Activated CD4-positive, alpha-beta T cell treated with anti-CD3 and anti-CD28 coated beads, Interleukin-2, Interleukin-4, amounts not matched to agents 100 ng/mL and 50 ng/mL, durations not matched to agents 16 hours and 8 hours (primary cell): ENCODE measurements at regions not wholly inside any gene's neighbourhood (a gene's known extent, or its start where the extent isn't known, plus 50 kb on each side); places are given as distances from the start of the nearest gene placed in this dataset.

Source experiments
- DNase-seq: peaks from one replicate; pipeline ENCODE4 v3.0.0-alpha.2; 2020; ENCODE audit warnings: low spot score

DNA sequence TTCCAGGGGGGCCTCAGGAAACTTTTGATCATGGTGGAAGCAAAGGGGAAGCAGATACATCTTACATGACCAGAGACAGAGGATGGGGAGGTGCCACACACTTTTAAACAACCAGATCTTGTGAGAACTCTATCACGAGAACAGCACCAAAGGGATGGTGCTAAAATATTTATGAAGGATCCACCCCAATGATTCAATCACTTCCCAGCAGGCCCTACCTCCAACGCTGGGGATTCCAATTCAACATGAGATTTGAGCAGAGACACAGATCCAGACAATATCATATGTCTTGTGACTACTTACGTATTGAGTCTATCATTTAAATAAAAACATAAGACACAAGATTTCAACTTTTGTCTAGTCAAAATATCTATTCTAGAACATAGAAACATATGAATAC is 351.9 kb downstream of the EPM2A start:
- no peak for DNase-seq

DNA sequence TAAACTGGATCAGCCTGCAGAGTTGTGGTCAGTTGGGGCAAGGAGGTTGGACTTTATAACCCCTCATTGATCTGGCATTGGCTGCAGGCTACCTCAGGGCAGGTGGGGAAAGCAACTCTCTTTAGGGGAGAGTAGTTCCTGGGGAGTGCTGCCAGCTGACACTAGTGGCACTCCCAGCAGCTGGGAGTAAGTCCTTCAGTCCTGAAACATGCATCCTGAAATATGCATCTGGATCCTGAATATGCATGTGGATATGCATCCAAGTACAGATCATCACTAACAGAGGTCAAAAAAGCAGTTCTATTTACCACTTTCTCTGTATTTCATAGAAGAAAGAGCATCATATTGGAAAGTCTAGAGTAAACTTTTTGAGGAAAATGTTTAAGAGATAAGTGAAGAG is 350.8 kb downstream of the EPM2A start:
- no peak for DNase-seq

DNA sequence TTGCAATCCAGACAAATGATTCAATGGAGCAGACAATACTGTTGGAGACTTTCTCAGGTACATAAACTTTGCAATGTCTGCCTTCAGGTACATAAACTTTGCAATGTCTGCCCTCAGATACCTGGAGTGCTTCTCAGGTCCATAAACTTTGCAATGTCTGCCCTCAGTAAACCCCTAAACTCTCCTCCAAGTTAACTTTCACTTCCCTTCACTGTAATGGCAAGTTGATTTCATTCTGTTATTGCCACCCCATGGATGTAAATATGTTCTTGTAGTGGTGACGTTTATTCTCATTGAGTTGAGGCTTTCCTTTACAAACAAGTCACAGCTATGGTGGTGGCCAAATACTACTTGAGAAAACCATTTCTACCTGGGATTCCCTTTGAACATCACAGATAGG is 338.8 kb downstream of the EPM2A start:
- DNase-seq, result no peak

DNA sequence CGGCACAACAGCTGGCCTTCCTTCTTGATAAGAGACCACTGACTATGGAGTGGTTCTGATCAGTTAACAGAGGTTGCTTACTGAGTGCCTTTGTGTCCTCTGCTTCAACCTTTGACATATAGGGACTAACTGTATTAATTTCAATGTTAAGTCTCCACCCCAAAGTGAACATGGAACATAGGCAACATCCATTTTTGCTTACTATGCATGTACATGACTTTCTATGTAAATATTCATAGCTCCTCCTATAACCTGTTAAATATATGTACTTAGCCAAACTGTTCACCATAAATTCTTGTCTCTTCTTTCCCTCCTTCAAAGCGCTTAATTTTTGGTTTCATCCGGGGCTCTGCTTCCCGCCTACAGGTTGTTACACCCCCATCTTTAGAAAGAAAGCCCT is 334.8 kb downstream of the EPM2A start:
- DNase-seq, result no peak

DNA sequence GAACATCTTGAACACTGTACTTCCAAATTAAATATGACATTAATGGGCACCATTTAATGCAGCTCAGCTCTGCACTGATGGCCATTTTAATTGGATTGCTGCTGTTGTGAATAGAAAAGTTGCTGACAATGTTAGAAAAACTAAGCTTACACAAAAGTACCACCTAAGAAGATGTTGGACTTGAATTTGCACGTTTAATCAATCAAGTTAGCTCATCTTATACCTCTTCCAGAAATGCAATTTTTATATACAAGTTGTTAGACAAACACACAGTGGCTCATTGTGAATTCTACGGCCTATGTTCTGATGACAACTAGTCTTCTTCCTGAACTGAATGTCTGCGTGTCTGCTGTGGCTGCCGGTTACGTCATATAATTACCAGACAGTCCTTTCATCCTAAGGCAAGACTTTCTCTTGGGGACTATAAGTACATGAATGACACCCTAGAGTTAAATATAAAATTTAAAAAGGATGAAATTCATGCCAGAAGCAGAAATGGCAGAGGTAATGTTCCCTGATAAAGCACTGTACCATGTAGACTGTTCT is 330.2 kb downstream of the EPM2A start:
- no peak for DNase-seq

DNA sequence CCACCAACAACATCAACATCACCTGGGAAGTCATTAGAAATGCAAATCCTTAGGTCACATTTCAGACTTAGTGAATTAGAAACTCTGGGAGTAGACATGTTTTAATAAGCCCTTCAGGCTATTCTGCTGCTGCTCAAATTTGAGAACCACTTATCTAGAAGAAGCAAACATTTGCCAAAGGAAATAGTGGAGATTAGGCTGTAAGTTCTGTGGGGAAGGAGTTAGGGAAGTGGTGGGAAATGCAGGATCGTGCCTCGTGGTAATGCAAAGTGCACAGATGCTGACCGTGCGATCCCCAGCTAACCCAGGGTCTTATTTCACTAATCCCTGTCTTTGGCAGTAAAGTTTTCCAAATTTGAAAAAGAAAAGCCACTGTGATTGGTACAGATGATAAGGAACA is 328.5 kb downstream of the EPM2A start:
- no peak for DNase-seq

DNA sequence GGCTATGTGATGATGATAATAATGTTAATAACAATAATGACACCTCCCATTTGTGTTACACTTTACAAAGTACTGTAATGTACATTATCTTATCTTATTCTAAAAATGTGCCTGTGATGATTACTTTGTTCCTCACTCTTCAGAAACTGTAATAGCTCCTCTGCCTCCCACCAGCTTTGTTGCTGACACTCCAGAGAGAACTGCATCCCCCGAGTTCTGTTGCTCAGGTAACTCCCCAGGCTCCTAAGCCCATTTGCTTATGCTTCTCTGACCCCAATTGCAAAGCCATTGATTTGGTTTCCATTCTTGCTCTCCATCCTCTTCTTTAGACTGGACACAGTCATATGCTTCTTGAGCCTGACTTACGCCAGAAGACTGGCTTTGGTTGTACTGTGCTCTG is 319.7 kb downstream of the EPM2A start:
- DNase-seq, result no peak

DNA sequence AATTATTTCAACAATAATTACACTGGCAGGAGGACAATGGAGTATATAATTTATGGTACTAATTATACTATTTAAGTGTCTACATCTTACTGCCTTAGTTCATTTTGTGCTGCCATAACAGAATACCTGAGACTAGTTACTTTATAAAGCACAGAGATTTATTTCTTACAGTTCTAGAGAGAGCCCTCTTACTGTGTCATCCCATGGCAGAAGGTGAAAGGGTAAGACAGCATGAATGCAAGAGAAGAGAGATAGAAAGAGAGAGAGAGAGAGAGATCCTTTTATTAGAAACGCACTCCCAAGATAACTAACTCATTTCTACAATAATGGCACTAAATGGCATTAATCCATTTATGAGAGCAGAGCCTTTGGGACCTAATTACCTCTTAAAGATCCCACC is 314.7 kb downstream of the EPM2A start:
- no peak for DNase-seq

DNA sequence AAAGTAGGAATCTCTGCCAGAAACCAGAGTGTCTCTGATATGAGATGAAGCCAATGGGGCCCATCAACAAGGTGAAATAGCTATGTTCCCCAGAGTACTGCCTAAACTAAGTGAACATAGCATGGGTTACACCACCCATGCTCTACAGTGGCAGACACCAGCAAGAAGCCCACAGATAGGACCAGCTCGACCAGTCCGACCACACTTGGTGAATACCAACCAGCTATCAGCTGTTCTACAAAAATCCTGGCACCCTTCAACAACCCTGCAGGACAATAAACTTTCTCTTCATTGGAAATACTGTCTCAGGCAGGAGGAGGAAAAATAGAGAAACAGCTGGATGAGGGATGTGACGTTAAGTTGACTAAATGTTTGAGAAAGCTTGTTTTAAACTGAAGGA is 311.4 kb downstream of the EPM2A start:
- DNase-seq, result no peak

DNA sequence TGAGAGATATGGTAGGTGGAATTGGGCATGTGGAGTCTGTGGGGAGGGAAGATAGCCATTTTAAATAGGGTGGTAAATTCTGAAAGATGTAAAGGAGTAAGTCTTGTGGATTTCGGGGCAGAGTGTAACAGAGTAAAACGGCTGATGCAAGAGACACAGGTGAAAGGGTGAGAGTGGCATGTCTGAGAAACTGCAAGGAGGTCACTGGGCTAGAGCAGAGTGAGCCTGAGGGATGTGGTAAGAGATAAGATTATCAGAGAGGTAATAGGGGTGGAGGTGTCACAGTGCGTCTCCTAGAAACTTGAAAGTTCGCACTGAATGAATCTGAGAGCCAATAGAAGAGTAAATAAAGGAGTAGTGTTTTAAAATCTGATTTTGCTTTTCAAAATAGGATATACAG is 308.1 kb downstream of the EPM2A start:
- DNase-seq, result no peak

DNA sequence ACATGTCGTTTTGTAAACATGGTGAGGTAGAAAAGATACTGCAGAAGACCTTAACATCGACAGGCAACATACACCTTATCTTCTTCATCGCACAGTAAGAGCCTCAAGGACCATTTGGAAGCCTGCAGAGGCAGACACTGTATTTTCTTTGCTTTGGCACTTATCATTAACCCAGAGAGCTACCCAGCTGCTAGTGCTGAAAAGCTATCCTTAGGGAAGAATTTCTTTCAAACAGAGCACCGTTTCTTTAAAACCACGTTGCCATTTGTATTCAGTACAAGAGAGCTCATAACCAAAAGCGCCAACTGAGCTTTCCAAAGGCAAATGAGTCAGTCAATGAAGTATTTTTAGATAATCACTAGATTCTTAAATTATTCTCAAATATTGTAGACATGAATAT is 306.6 kb downstream of the EPM2A start:
- no peak for DNase-seq

DNA sequence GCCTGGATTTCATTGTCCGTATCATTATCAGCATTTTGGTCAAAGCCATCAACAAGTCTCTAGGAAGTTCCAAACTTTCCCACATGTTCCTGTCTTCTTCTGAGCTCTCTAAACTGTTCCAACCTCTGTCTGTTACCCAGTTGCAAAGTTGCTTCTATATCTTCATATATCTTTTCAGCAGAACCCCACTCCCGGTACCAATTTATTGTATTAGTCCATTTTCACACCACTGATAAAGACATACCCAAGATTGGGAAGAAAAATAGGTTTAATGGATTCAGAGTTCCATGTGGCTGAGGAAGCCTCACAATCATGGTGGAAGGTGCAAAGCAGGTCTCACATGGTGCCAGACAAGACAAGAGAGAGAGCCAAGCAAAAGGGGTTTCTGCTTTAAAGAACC is 293.2 kb downstream of the EPM2A start:
- no peak for DNase-seq

DNA sequence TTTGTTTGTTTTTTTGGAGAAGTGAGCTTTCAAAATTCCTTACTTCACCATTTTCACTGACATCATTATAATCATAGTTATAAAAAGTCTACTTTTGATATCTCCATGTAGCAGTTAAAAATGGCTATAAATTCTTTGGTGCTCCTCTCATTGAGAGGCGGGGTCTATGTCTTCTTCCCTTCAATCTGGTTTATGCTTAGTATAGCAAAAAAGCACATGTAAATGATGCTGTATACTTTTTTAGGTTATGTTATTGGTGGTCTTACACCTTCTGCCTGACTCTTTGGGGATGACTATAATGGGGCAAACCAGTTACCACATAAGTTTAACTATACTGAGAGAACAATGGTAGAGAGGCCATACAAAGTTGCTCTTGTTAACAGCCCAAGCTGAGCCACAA is 289.6 kb downstream of the EPM2A start:
- no peak for DNase-seq

DNA sequence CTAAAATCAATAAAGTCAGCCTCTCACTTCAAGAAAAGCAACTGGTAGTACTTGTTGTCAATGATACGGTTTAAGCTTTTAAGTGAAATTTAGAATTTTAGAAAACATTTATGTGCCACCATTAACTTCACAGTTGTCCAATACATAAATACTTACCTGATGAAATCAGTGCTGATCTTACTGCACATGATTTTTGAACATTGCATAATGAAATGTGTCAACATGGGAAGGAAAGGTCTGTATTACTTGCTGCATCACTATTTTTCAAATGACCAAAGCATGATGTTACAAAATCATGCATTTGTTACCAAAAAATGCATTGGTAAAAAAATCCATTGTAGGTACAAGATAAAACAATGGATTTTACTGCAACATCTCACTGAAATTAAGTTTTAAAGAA is 284.3 kb downstream of the EPM2A start:
- no peak for DNase-seq

DNA sequence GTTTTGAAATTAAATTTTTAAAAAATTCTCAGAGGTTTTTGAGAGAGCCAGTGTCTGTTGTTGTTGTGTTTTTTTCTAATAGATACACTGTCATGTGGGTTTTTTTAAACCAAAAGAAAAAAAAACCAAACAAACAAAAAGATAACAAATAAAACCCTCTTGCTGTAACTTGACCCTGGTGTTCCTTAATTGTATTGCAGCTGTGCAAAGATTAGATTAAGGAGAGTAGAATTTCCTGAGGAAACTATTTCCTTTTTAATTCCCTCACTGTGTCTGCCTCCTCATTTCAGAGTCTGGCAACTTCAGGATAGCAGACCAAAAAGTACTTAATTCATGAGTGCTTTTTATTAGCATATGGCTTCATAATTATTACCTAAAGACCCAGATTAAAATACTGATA is 281.9 kb downstream of the EPM2A start:
- DNase-seq, result no peak

DNA sequence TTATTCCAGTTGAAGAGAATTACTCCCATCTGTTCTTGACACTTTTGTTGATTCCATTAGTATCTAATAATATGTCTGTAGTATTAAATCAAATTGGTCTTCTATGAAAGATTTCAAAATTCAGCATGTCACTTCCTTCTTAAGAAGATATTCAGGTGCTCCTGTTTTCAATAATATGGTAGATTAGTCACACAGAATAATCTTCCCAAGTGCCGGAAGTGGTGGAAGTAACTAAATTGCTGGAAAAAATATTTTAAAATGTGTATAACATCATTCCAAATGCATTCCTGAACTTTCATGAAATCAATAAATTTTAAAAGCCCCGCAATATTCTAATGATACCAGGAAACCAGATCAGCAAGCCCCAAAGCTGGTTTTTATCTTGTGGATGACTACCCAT is 281.3 kb downstream of the EPM2A start:
- DNase-seq, result no peak

DNA sequence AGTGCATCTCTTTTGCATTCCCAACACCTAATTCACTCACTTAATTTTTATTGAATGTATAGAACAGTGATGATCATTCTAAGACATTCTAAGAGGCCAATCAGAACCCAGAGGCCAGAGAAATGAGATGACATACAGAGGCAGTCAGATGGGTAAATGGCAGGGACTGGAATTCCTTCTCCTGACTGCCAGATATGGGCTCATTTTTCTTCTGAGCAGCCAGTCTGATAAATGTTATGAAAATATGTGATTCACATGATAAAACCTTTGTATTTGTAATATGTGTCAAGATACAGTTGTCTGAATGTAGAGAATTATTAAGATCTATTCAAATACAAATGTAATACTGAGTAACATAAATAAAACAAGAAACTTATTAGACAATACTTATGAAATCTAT is 277.8 kb downstream of the EPM2A start:
- no peak for DNase-seq

DNA sequence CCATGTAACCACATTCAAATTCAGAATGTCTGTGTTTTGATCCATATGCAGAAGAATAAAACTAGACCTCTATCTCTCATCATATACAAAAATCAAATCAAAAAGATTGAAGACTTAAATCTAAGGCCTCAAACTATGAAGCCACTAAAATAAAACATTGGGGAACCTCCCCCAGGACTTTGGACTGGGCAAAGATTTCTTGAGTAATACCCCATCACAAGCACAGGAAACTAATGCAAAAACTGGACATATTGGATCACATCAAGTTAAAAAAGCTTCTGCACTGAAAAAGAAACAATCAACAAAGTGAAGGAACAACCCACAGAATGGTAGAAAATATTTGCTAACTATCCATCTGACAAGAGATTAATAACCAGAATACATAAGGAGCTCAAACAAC is 266.8 kb downstream of the EPM2A start:
- no peak for DNase-seq

DNA sequence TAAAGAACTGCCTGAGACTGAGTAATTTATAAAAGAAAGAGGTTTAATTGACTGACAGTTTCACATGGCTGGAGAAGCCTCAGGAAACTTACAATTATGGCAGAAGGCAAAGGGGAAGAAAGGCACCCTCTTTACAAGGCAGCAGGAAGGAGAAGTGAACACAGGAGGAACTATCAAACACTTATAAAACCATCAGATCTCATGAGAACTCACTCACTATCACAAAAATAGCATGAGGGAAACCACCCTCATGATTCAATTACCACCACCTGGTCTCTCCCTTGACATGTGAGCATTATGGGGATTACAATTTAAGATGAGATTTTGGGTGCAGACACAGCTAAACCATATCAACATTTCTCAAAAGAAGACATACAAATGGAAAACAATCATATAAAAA is 266.3 kb downstream of the EPM2A start:
- DNase-seq, result no peak

DNA sequence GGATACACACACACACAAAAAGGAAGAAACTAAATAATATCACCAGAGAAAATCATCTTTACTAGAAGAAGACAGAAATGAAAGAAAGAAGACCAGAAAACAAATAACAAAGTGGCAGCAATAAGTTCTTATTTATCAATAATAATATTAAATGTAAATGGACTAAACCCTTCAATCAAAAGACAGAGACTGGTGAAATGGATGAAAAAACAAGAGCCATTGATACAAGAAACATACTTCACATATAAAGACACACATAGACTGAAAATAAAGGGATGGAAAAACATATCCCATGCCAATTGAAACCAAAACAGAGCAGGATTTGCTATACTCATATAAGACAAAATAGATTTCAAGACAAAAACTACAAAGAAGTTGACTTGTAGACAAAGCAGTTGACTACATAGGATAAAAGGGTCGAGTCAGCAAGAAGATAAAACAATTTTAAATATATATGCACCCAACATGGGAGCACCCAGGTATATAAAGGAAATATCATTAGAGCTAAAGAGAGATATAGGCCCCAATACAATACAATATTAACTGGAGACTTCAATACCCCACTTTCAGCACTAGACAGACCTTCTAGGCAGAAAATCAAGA is 259.4 kb downstream of the EPM2A start:
- DNase-seq, result no peak

DNA sequence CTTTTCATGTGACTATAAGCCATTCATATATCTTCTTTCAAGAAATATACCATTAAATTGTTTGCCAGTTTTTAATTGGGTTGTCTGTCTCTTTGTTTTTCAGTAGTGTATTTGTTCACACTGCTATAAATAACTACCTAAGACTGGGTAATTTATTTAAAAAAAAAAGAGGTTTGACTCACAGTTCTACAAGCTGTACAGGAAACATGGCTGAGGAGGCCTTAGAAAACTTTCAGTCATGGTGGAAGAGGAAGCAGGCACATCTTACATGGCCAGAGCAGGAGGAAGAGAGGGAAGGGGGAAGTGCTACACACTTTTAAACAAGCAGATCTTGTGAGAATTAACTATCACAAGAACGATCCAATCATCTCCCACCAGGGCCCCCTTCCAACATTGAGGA is 255.3 kb downstream of the EPM2A start:
- no peak for DNase-seq

DNA sequence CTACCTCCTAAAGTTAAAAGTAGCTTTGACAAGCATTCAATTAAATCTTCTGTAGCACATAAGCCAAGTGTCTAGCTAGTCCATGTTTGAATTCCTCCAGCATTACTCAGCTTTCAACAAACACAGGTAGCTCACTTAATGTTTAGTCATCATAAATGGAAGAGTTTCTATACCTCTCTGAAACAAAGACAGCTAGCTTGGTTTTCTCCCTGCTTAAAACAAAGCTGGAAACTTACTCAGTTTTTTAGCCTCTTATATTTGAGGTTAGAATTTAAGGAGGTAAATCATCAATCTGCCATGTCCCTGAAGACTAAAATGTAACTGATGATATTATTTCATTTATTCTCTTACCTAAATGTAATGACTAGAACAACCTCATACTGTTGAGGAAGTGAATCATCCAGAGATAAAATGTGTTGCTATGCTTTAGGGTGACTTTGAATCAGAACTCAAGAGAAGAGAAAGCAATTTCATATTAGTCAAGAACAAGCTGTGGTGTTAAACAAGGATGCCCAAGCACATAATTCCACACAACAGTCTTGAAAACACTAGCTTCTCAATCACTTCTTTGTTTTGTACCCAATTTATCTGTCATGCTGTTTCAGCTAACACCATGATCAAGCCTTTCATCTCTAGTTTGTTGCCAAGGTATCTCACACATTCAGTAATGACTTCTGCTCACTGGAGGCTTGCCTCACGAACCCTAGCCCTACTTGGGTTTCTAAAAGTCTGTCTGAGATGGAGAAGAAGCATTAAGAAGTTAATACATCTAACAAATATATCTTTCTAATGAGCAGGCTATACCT is 251.9 kb downstream of the EPM2A start:
- no peak for DNase-seq

DNA sequence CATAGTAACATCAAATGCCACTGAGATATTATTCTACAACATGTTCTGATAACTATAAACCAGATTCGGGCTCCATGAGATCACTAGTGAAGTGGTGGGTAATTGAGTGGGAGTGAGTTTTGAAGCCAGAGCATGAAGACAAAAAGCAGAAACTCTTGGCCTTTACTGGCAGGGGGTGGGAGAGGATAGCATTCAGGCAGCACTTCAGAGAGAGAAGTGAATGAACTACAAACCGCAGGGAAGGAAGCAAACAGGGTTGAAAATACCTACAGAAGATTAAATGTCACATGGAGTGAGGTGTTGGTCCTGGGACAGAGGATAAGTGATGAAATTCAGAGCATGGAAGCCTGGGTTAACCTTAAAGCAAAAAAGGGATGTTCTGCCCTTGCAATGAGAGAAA is 250.0 kb downstream of the EPM2A start:
- DNase-seq, result no peak

DNA sequence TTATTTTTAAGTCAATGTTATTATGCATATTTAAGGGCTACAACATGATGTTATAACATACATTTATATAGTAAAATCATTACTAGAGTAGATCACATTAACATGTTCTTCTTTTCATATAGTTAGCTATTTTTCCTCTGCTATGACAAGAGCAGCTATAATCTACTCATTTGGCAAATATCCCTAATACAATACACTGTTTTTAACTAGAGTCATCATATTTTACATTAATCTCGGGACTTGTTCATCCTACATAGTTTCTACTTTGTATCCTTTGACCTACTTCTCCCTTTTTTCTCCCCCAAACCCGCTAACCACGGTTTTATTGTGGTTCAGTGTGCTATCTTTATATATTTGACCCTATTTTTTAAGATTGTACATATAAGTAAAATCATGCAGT is 249.0 kb downstream of the EPM2A start:
- DNase-seq, result no peak
